ENCODE measurements at regions not wholly inside any gene's neighbourhood (a gene's known extent, or its start where the extent isn't known, plus 50 kb on each side); places are given as distances from the start of the nearest gene placed in this dataset.

DNA sequence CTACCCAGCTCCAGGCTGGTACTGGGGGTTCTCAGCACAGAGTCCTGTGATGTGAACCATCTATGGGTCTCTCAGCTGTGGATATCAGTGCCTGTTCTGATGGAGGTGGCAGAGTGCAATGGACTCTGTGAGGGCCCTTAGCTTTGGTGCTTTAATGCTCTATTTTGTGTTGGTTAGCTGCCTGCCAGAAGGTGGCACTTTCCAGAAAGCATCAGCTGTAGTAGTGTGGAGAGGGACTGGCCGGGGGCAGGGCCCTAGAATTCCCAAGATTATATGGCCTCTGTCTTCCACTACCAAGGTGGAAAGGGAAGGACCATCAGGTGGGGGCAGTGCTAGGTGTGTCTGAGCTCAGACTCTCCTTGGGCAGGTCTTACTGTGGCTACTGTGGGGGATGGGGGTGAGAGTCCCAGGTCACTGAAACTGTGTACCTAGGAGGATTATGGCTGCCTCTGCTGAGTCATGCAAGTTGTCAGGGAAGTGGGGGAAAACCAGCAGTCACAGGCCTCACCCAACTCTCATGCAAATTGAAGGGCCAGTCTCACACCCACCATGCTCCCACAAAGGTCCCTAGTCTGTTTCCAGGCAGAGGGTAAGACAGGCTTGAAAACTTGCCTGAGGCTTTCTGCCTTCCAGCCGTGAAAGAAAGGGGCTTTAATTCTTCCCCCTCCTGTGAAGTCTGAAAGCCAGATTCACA is 878.1 kb downstream of the C12orf50 start:
- DNase-seq: no peak

- no peak for DNase-seq
These were observed 886.2 kb upstream of the MGAT4C start for GRCh38 chr12:87142342-87142741.

DNA sequence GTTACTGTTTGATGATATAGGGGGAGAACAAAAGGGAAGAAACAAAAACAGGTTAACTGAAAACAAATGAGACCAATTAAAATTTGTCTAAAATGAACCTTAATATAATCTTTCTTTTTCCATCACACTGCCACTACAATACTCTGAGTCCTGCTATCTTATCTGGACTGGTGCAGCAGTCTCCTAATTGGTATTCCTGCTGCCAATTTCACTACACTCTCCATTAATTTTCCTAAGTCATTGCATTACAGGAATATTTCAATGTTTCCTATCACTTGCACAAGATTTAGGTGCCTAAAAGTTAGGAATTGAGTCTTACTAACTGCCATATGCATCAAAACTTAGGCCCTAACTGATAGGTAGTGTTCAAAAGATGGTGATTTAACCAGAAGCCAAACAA is 884.9 kb upstream of the MGAT4C start:
- DNase-seq: no peak

GRCh38 chr12:87140262-87140661 is 884.1 kb upstream of the MGAT4C start:
- no peak for DNase-seq

GRCh38 chr12:87137220-87137619 is 881.0 kb upstream of the MGAT4C start:
- no peak for DNase-seq

DNA sequence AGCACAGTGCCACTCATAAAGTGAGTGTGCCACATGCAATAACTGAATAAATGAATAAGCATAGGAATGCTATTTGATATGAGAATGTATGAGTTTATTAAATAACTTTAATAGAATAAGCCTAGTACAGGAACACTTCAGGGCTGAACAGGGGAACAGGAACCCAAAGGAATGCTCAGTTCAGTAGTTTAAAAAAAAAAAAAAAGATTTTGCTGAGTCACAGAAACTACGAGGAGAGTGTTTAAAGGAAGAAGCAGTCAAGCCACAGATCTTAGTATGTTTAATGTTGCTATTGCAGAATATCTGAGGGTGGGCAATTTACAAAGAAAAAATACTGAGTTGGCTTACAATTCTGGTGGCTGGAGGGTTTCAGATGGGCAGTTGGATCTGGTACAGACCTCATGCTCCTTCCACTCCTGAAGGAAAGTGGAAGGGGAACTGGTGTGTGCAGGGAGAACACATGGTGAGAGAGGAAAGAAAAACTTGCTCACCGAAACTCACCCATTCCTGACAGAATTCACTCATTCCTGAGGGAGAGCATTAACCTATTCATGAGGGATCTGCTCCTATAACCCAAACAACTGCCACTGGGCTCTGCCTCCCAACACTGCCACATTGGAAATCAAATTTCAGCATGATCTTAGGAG is 880.3 kb upstream of the MGAT4C start:
- no peak for DNase-seq

- DNase-seq: no peak
These were observed 871.1 kb upstream of the MGAT4C start for GRCh38 chr12:87127272-87127671.

- no peak for DNase-seq
These were observed 865.7 kb upstream of the MGAT4C start for GRCh38 chr12:87121896-87122295.

GRCh38 chr12:87120440-87120839 is 864.2 kb upstream of the MGAT4C start:
- DNase-seq: no peak

DNA sequence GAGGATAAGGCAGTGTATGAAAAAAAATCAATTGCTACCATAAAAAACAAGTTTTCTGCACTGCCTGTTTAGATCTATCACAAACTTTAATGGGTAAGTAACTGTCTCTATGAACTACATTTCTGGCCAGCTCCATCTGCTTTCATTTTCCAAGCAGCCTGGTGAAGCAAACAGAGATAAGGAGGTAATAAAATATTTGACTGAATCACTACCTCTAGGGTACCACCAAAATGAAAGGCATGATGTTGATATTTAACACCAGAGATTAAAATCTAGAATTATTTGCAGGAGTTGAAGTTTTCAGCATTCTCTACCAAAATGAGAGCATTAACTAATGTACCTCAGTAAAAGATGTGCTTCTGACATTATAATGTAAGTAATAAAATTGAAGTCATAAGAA is 863.5 kb upstream of the MGAT4C start:
- DNase-seq: no peak

DNA sequence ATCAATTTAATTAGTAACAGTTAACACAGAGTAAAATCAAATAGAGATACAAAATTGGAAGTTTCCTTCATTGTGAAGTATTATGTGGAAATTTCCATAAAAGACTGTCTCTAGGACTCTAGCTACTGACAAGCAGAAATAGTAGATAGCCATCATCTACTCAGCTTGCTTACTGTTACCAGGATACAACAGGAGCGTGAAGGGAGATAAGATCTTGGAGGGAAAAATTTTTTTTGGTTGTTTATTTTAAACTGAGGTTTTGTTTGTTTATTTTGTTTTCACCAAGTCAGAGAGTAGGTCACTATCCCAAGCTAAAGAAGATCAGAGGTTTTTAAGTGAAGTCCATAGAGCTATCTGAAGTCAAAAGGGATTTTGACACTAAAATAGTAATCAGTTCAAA is 861.3 kb upstream of the MGAT4C start:
- DNase-seq: no peak

GRCh38 chr12:87116780-87117179 is 860.6 kb upstream of the MGAT4C start:
- no peak for DNase-seq

DNA sequence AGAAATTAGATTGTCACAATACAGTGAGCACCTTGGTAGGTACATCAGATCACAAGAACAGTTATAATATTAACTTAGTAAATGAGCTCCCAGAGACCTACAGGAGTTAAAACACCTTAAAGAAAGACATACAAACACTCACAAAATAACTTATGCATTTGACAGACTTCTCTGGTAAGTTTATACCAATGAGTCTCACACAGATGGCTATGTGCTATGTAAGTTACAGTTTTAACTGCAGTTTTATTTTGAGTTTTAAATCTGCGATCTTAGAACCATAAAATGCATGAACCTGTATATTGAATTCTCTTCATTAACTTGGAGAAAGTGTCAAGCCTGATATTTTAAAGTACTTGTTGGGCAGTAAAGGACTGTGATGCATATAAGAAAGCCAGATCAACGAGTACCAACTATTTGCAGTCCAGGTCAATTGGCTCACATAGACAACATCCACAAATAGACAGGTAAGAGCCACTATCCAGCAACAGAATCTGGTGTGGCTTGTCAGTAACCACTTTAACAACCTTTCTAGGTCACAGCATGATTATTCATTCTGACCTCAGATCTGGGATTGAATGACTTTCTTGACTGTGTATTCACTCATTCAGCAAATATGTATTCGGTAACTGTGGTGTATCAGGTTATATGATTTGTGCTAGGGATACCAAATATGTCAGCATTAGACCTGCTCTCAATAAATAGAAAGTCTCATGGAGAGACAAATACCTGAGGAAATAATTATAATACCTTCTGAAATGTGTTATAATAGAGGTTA is 856.6 kb upstream of the MGAT4C start:
- no peak for DNase-seq

GRCh38 chr12:87107766-87108165 is 851.6 kb upstream of the MGAT4C start:
- no peak for DNase-seq

DNA sequence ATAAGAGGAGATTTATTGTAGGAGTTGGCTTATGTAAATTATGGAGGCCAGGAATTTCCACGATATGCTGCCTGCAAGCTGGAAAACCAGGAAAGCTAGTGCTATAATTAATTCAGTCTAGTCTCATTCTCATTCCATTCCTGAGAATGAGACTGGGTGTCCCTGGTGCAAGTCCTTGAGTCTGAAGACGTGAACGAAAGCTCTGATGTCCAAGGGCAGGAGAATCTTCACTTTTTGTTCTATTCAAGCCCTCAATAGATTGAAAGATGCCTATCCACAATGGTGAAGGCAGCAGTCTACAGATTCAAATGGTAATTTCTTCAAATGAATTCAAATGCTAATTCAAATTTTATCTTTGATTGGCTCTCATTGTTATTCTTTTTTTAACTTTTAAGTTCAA is 851.1 kb upstream of the MGAT4C start:
- no peak for DNase-seq

DNA sequence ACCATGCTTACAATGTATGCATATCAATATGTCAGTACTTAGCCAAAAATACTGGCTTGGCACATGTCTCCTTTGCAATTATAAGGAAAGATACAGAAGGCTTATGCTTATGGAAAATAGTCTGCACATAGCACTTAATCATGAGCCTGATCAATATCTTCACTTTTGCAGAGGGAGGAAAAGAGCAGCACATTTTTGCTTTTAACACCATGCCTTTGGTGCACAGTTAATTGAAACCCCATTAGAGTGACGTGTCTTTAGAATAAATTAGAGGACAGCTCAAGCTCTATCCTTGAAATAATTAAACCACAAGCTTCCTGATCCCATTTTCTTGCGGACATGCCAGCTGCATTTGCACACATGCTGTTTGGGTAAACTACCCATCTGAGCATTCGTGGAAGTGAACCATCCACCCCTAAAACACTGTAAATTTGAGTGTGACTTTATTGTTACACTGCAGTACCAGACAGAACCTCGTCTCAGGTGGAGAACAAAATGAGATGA is 839.9 kb upstream of the MGAT4C start:
- DNase-seq: no peak

GRCh38 chr12:87094356-87094755 is 838.2 kb upstream of the MGAT4C start:
- DNase-seq: no peak

- no peak for DNase-seq
These were observed 836.2 kb upstream of the MGAT4C start for GRCh38 chr12:87092421-87092820.

GRCh38 chr12:87086118-87086891 is 830.1 kb upstream of the MGAT4C start:
- no peak for DNase-seq

GRCh38 chr12:87085286-87085685 is 829.1 kb upstream of the MGAT4C start:
- no peak for DNase-seq

DNA sequence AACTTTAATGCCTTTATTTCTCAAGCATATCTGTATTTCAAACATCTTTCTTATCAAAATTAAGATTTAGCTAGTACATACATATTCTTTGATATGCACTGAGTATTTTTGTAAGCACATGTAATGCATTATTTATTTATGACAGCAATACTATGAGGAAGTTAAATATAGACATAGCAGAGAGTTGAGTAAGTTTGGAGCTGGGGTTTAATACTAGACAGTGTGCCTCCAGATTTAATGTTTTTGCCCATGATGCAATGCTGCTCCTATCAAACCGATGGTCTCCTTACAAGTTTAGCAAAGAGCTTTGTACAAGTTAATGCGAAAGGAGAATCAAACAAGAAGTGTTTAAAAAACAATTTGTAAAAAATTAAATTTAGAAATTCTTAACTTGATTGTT is 826.6 kb upstream of the MGAT4C start:
- DNase-seq: no peak

GRCh38 chr12:87074781-87075180 is 818.6 kb upstream of the MGAT4C start:
- DNase-seq: no peak

DNA sequence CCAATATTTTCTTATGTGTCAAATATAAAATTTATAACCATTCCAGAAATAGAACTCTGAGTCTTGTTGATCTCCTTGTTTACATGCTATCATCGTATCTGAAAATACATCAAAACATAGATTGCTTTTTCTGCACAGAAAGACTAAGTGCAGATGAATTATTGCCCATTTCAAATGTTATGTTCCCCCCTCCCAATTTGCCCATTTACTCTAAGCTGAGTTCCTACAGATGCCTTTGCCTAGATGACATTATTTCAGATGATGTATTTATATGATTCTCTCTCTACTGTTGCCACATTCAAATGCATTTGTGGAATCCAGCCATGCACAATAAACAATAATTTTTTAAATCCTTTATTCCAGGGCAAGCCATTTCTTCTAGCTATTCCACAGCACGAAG is 810.1 kb upstream of the MGAT4C start:
- DNase-seq: no peak
